Ovary (tissue), 7 donors: ENCODE measurements at regions not wholly inside any gene's neighbourhood (a gene's known extent, or its start where the extent isn't known, plus 50 kb on each side); places are given as distances from the start of the nearest gene placed in this dataset.

Experiments used
- DNase-seq, 5 donors: peaks; one replicate each; pipeline ENCODE4 v3.0.0-alpha.2; 2019 to 2020
- H3K27ac ChIP-seq, 2 donors: fragments of 200-600 bp; one replicate each; pipeline versions ENCODE4 v1.5.1 to v1.8.0; 2019 to 2022
- H3K27me3 ChIP-seq: fragments of 200-600 bp; one replicate; pipeline ENCODE4 v1.8.0; 2022
- H3K36me3 ChIP-seq: fragments of 200-600 bp; sonication (generic); one replicate; pipeline ENCODE4 v1.5.1; 2019
- H3K4me1 ChIP-seq: one replicate; pipeline ENCODE4 v1.8.1; 2013; ENCODE audit warnings: mild to moderate bottlenecking, moderate library complexity; ENCODE audit not compliant: insufficient read depth
- H3K4me3 ChIP-seq: fragments of 200-600 bp; sonication (generic); one replicate; pipeline ENCODE4 v1.5.1; 2017
- H3K9me3 ChIP-seq, 2 donors: fragments of 200-600 bp in 1 of 2; sonication (generic) in 1 of 2; one replicate each; pipeline versions ENCODE4 v1.5.1 to v1.8.1; 2013 to 2019; ENCODE audit warnings: mild to moderate bottlenecking in 1 of 2, moderate library complexity in 1 of 2
- CTCF ChIP-seq, 3 donors: fragments of 450-650 bp in 2 of 3; fragments of 200-600 bp in 1 of 3; IDR thresholded peaks; one replicate each; pipeline versions ENCODE4 v1.5.1 to v1.8.0; 2016 to 2022; ENCODE audit warnings: antibody characterized with exemption in 3 of 3, mild to moderate bottlenecking in 1 of 3
- EP300 ChIP-seq: sonication (generic); formaldehyde crosslinking; IDR thresholded peaks from one replicate; pipeline ENCODE4 v1.6.1; 2017; ENCODE audit warnings: antibody characterized with exemption
- POLR2A ChIP-seq: fragments of 450-650 bp; IDR thresholded peaks from one replicate; pipeline ENCODE4 v1.6.1; 2017; ENCODE audit warnings: antibody characterized with exemption, mild to moderate bottlenecking, moderate library complexity
- WGBS, 3 donors: extraction: QIAGEN DNeasy Blood & Tissue Kit in 1 of 3; methylation state at CpG; one replicate each; pipeline versions ENCODE4 v1.1.5 to v1.1.7; 2013 to 2017; 5-methylcytosine and 5-hydroxymethylcytosine counted together
- intact Hi-C, 4 donors: fragments of 100-400 bp; cut with DNase I; formaldehyde crosslinking; loops; one replicate each; pipeline versions ENCODE4 v1.11.0 to v1.15.1; 2022 to 2023
- donor health status: DM: no; HTN: no; CAD: no; lungs with moderate emphysema.
- donor health status: DM: no; HTN: no; CAD: no.
- donor health status: Bipolar disorder and iron deficiency.
- donor health status: DM: no; HTN: no; CAD: no.
- donor health status: DM: yes; HTN: yes; CAD: no.

- no peaks in the 10 kb centered on the region for H3K9me3 ChIP-seq
- H3K27me3 ChIP-seq: no peaks in the 10 kb centered on the region
- intact Hi-C loops: no loop called here
- TF ChIP-seq POLR2A (no peak), EP300 (no peak)
- H3K4me3 ChIP-seq: no peak overlapping the region
- WGBS, 3 donors: 37 to 40% (median 39%) methylated on average over 2 of the region's 2 CpGs
- no peaks in the 10 kb centered on the region for H3K4me1 ChIP-seq
- DNase-seq: no peak
- H3K27ac ChIP-seq: no peak overlapping the region
- H3K36me3 ChIP-seq: no peaks in the 10 kb centered on the region
These were observed 62.0 kb upstream of the WDR75 start for GRCh38 chr2:189379287-189379630.

- no peak overlapping the region for H3K27ac ChIP-seq
These were observed 61.5 kb upstream of the WDR75 start for GRCh38 chr2:189379731-189380261.

GRCh38 chr2:189382668-189383067 is 58.6 kb upstream of the WDR75 start:
- Histone ChIP-seq H3K9me3 (no peaks in the 10 kb centered on the region), H3K4me1 (no peaks in the 10 kb centered on the region), H3K27ac (no peak overlapping the region), H3K36me3 (no peaks in the 10 kb centered on the region), H3K4me3 (no peak overlapping the region), H3K27me3 (no peaks in the 10 kb centered on the region)
- no peak for DNase-seq
- TF ChIP-seq CTCF (IDR thresholded peaks at IDR 0.05) (no peak), POLR2A (no peak), EP300 (no peak)
- intact Hi-C loops: no loop called here

More at GRCh38 chr2:189379731-189380261, 61.5 kb upstream of the WDR75 start:
- TF ChIP-seq POLR2A: no peak
- no peak for TF ChIP-seq EP300
- TF ChIP-seq CTCF (IDR thresholded peaks at IDR 0.05): no peak
- no peaks in the 10 kb centered on the region for H3K9me3 ChIP-seq
- no peaks in the 10 kb centered on the region for H3K27me3 ChIP-seq
- 15 to 40% (median 21%) methylated on average over 1 of the region's 1 CpG for WGBS, 3 donors
- H3K4me1 ChIP-seq: no peaks in the 10 kb centered on the region
- intact Hi-C loops: no loop called here
- no peak overlapping the region for H3K4me3 ChIP-seq
- no peak for DNase-seq
- no peaks in the 10 kb centered on the region for H3K36me3 ChIP-seq

GRCh38 chr2:189386741-189387140 is 54.5 kb upstream of the WDR75 start:
- DNase-seq: no peak
- 96 to 97% (median 97%) methylated on average over 3 of the region's 3 CpGs for WGBS, 3 donors
- Histone ChIP-seq H3K4me1 (no peaks in the 10 kb centered on the region), H3K4me3 (no peak overlapping the region), H3K27me3 (no peaks in the 10 kb centered on the region), H3K27ac (no peak overlapping the region), H3K9me3 (no peaks in the 10 kb centered on the region), H3K36me3 (no peaks in the 10 kb centered on the region)
- intact Hi-C loops: no loop called here
- TF ChIP-seq POLR2A: no peak
- TF ChIP-seq EP300: no peak
- TF ChIP-seq CTCF (IDR thresholded peaks at IDR 0.05): no peak

- DNase-seq: no peak
- H3K36me3 ChIP-seq: no peaks in the 10 kb centered on the region
- H3K9me3 ChIP-seq: no peaks in the 10 kb centered on the region
- no peaks in the 10 kb centered on the region for H3K27me3 ChIP-seq
- H3K27ac ChIP-seq: no peak overlapping the region
- intact Hi-C loops: no loop called here
- H3K4me3 ChIP-seq: no peak overlapping the region
- WGBS, 3 donors: 82 to 89% (median 84%) methylated on average over 3 of the region's 3 CpGs
- TF ChIP-seq POLR2A: no peak
- no peak for TF ChIP-seq CTCF (IDR thresholded peaks at IDR 0.05)
- no peak for TF ChIP-seq EP300
- H3K4me1 ChIP-seq: peaks cover 2% of the 10 kb centered on the region
These were observed 50.1 kb upstream of the WDR75 start for GRCh38 chr2:189391201-189391600.
